G401 (cell line): ENCODE measurements at regions not wholly inside any gene's neighbourhood (a gene's known extent, or its start where the extent isn't known, plus 50 kb on each side); places are given as distances from the start of the nearest gene placed in this dataset.

Experiments used
- DNase-seq: peaks from one replicate; pipeline ENCODE4 v3.0.0-alpha.2; 2015; ENCODE audit warnings: low spot score
- in situ Hi-C: cut with HindIII; loops from 2 replicates; pipeline ENCODE4 v1.10.0; 2016; ENCODE audit warnings: low sequenced_read_pairs, mixed read lengths

- in situ Hi-C loops = no loop called here
- no peak for DNase-seq
These were observed 52.7 kb upstream of the SYT6 start for GRCh38 chr1:114206392-114206791.

DNA sequence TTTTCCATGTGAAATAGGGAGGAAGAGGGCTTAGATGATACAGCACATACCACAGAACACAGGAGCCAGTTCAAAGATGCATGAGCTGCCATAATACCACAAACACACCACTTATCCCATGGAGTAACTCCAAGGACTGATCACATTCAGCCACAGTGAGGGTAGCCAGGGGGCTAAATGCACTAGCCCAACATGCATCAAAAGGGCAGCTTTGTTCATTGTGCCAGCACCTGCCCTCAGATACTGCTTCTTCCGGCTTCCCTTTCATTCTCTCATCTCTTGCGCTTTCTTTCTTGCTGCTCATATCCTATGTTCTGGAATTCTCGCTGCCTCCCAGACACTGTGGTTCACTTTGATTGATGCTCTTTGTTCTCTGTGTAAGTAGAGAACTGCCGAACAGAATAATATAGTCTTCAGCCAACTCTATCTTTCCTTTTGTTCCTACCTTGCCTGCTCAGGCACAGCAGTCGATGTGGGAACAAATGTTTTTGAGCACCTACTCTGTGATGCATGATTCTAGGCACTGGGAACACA lies 50.0 kb upstream of the SYT6 start:
- in situ Hi-C loops = no loop called here
- no peak for DNase-seq
